Activated CD4-positive, alpha-beta memory T cell treated with anti-CD3 and anti-CD28 coated beads, Interleukin-2, amount 10 ng/mL, durations not matched to agents 7 days and 5 days (primary cell): ENCODE measurements at regions not wholly inside any gene's neighbourhood (a gene's known extent, or its start where the extent isn't known, plus 50 kb on each side); places are given as distances from the start of the nearest gene placed in this dataset.

Experiments used
- CTCF ChIA-PET: fragments of 350-600 bp; sonication (Branson Sonifier 250); formaldehyde crosslinking; loops from one replicate; lab custom pipeline; 2021; ENCODE audit warnings: antibody characterized with exemption, inconsistent platforms; lab: Charles Lee
- POLR2A ChIA-PET: fragments of 350-600 bp; sonication (Branson Sonifier 250); formaldehyde crosslinking; loops from one replicate; lab custom pipeline; 2021; ENCODE audit warnings: antibody characterized with exemption; lab: Charles Lee
- DNase-seq: peaks from one replicate; pipeline ENCODE4 v3.0.0-alpha.2; 2020
- H3K27ac Mint-ChIP-seq: one replicate; pipeline ENCODE4 v1.8.0; 2021; ENCODE audit warnings: mild to moderate bottlenecking, mixed read lengths
- H3K27me3 Mint-ChIP-seq: one replicate; pipeline ENCODE4 v1.8.0; 2021; ENCODE audit warnings: mixed read lengths
- H3K36me3 Mint-ChIP-seq: one replicate; pipeline ENCODE4 v1.8.0; 2021; ENCODE audit warnings: low read depth, mixed read lengths
- H3K4me1 Mint-ChIP-seq: one replicate; pipeline ENCODE4 v1.8.0; 2021; ENCODE audit warnings: mixed read lengths
- H3K4me3 Mint-ChIP-seq: one replicate; pipeline ENCODE4 v1.8.0; 2021; ENCODE audit warnings: mild to moderate bottlenecking, mixed read lengths
- H3K9me3 Mint-ChIP-seq: one replicate; pipeline ENCODE4 v1.8.0; 2021; ENCODE audit warnings: mixed read lengths

DNA sequence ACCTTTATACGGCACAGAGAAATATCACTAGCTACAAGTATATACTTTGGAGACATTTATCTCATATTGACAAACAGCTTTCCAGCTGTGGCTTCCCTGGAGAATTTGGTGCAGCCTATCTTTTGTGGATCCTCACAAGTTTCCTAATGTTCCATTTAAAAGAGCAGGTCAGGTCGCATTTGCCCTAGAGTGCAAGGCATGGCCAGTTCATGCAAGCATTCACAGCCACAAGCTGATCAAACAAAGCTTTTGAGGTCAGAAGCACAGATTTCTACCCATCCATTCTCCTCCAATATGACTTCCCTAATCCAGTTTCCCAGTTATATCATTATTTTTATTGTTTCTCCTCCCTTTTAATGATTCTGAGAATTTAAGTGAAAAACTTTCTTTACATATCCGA, 1008.4 kb upstream of the AGA start:
- no peaks in the 10 kb centered on the region for H3K4me1 Mint-ChIP-seq
- no peaks in the 10 kb centered on the region for H3K9me3 Mint-ChIP-seq
- ChIA-PET POLR2A (no interaction called here), CTCF (no interaction called here)
- no peaks in the 10 kb centered on the region for H3K36me3 Mint-ChIP-seq
- DNase-seq = no peak
- no peak overlapping the region for H3K27ac Mint-ChIP-seq
- H3K4me3 Mint-ChIP-seq = no peak overlapping the region
- H3K27me3 Mint-ChIP-seq = no peaks in the 10 kb centered on the region

- ChIA-PET POLR2A (no interaction called here), CTCF (no interaction called here)
- H3K4me1 Mint-ChIP-seq = no peaks in the 10 kb centered on the region
- no peak overlapping the region for H3K27ac Mint-ChIP-seq
- no peak for DNase-seq
- H3K36me3 Mint-ChIP-seq = no peaks in the 10 kb centered on the region
- no peak overlapping the region for H3K4me3 Mint-ChIP-seq
- H3K9me3 Mint-ChIP-seq = no peaks in the 10 kb centered on the region
- H3K27me3 Mint-ChIP-seq = no peaks in the 10 kb centered on the region
These were observed 1010.8 kb upstream of the AGA start for GRCh38 chr4:178453057-178453456.

DNA sequence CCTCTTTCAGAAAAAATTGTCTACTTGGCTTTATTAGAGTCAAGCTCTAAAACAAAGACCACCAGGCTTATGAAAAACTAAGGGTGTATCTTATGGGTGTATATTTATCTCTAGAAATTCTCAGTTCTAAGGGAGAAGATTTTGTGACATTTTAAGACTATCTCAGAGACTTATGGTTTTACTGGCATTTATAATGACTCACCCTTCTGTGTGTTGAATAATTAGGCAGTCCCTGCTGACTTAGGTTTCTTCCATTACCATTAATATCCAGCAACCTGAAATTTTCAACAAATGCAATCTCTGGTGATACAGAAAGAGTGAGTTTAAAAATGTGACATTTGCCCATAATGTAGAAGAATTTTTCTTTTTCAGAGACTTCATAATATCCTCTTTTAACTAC, 1015.0 kb upstream of the AGA start:
- Mint-ChIP-seq H3K4me3 (no peak overlapping the region), H3K27me3 (no peaks in the 10 kb centered on the region), H3K36me3 (no peaks in the 10 kb centered on the region), H3K27ac (no peak overlapping the region), H3K9me3 (peaks cover 2% of the 10 kb centered on the region), H3K4me1 (no peaks in the 10 kb centered on the region)
- no peak for DNase-seq
- POLR2A ChIA-PET = no interaction called here
- CTCF ChIA-PET = no interaction called here

- Mint-ChIP-seq H3K9me3 (peaks cover 2% of the 10 kb centered on the region), H3K4me1 (no peaks in the 10 kb centered on the region), H3K36me3 (no peaks in the 10 kb centered on the region), H3K27ac (no peak overlapping the region), H3K27me3 (no peaks in the 10 kb centered on the region), H3K4me3 (no peak overlapping the region)
- ChIA-PET CTCF (no interaction called here), POLR2A (no interaction called here)
- no peak for DNase-seq
These were observed 1020.5 kb upstream of the AGA start for GRCh38 chr4:178462710-178463109.

DNA sequence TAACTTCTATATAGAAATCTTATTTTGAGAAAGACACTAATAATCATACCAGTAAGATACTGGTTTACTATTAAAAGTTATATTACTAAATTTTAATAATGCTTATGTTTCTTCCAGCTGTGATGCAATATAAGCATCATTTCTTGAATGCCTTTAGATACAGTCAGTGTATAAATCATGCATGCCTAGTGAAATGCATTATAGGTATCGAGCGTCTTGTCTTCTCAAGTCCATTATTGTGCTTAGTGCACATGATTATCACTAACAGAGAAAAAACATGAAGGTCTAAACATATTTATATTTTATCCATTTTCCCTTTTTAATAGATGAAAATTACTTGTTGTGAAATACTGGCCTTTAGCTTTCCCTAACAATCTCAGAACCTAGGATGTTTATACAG, 1021.5 kb upstream of the AGA start:
- Mint-ChIP-seq H3K4me3 (no peak overlapping the region), H3K9me3 (peaks cover 6% of the 10 kb centered on the region), H3K27me3 (no peaks in the 10 kb centered on the region), H3K4me1 (no peaks in the 10 kb centered on the region), H3K27ac (no peak overlapping the region), H3K36me3 (no peaks in the 10 kb centered on the region)
- CTCF ChIA-PET = no interaction called here
- POLR2A ChIA-PET = no interaction called here
- no peak for DNase-seq

- Mint-ChIP-seq H3K4me3 (no peak overlapping the region), H3K27me3 (no peaks in the 10 kb centered on the region), H3K36me3 (no peaks in the 10 kb centered on the region), H3K9me3 (peaks cover 7% of the 10 kb centered on the region), H3K27ac (no peak overlapping the region), H3K4me1 (no peaks in the 10 kb centered on the region)
- CTCF ChIA-PET = no interaction called here
- POLR2A ChIA-PET = no interaction called here
- DNase-seq = no peak
These were observed 1029.0 kb upstream of the AGA start for GRCh38 chr4:178470996-178471784.

GRCh38 chr4:178471994-178472393, 1029.8 kb upstream of the AGA start:
- H3K9me3 Mint-ChIP-seq = peaks cover 7% of the 10 kb centered on the region
- H3K36me3 Mint-ChIP-seq = no peaks in the 10 kb centered on the region
- no peak overlapping the region for H3K27ac Mint-ChIP-seq
- H3K4me1 Mint-ChIP-seq = no peaks in the 10 kb centered on the region
- no peak overlapping the region for H3K4me3 Mint-ChIP-seq
- DNase-seq = no peak
- H3K27me3 Mint-ChIP-seq = no peaks in the 10 kb centered on the region
- ChIA-PET POLR2A (no interaction called here), CTCF (no interaction called here)

GRCh38 chr4:178480105-178480504, 1037.9 kb upstream of the AGA start:
- no peak for DNase-seq
- ChIA-PET POLR2A (no interaction called here), CTCF (no interaction called here)
- Mint-ChIP-seq H3K27ac (no peak overlapping the region), H3K9me3 (peaks cover 2% of the 10 kb centered on the region), H3K36me3 (no peaks in the 10 kb centered on the region), H3K27me3 (no peaks in the 10 kb centered on the region), H3K4me1 (no peaks in the 10 kb centered on the region), H3K4me3 (no peak overlapping the region)

GRCh38 chr4:178480881-178481280, 1038.6 kb upstream of the AGA start:
- Mint-ChIP-seq H3K36me3 (no peaks in the 10 kb centered on the region), H3K27me3 (no peaks in the 10 kb centered on the region), H3K4me3 (no peak overlapping the region), H3K27ac (no peak overlapping the region), H3K9me3 (peaks cover 2% of the 10 kb centered on the region), H3K4me1 (no peaks in the 10 kb centered on the region)
- ChIA-PET POLR2A (no interaction called here), CTCF (no interaction called here)
- no peak for DNase-seq

DNA sequence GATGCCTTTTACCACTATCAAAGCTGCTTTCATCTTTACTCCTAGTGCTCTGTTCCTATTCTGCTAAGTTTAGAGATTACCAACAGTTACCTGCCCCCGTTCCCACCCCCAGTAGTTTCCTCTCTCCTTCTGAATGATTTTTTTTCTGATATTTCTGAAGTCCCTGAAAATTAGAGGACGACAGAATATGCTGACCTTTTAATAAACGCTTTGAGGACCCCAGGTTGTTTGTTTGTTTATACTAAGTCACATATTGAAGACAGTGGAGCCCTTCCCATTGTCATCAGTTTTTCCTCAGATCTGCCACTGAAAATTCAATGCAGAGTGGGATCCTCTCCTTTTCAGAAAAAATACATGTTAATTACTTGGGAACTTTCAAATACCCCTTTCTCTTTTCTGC, 1039.3 kb upstream of the AGA start:
- H3K9me3 Mint-ChIP-seq = peaks cover 2% of the 10 kb centered on the region
- H3K36me3 Mint-ChIP-seq = no peaks in the 10 kb centered on the region
- ChIA-PET POLR2A (no interaction called here), CTCF (no interaction called here)
- no peak overlapping the region for H3K27ac Mint-ChIP-seq
- H3K4me1 Mint-ChIP-seq = no peaks in the 10 kb centered on the region
- no peak overlapping the region for H3K4me3 Mint-ChIP-seq
- H3K27me3 Mint-ChIP-seq = no peaks in the 10 kb centered on the region
- DNase-seq = no peak

DNA sequence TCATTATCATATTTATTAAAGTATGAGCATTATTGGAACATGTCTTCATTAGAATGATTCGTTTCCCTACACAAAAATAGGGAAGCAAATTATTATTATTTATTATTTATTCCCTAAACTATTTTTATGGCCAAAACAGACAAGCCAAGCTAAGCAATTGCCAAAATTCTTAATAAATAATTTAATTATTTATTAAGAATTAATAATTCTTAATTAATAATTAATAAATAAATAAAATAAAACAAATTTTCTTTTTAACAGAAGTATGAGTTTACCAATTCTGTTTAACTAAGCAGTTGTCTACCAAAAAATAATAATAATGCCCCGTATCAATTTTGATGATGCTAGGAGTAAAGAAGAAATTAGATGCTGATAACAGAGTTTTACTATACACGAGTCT, 1080.8 kb upstream of the AGA start:
- Mint-ChIP-seq H3K36me3 (no peaks in the 10 kb centered on the region), H3K27me3 (no peaks in the 10 kb centered on the region), H3K4me3 (no peak overlapping the region), H3K4me1 (no peaks in the 10 kb centered on the region), H3K27ac (no peak overlapping the region), H3K9me3 (peaks cover 9% of the 10 kb centered on the region)
- ChIA-PET POLR2A (no interaction called here), CTCF (no interaction called here)
- no peak for DNase-seq

DNA sequence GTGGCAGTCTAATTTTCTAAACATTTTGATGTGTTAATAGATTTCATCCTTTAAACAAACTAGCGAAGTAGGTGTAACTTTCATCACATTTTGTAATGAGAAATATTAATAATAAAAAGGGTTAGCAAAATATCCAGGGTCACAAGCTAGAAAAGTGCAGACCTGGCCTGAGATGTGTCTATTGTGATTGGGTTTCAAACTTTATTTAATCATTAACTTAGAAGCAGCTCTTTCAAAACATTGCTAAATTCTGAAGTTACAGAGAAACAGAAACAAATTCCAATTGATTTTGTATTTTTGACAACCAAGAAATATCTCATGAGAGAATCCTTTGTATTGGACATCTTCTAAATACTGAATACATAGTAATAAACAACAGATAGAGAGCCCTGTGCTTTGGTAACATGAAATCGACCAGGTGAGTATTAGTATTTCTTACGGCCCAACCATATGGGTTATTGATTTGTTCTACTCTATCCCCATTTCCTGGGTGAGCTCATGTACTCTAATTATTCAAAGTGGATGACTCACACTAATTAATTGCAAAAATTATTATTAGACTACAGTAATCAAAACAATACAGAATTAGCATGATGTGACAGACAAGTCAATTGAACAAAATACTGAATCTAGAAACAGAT, 1093.8 kb upstream of the AGA start:
- Mint-ChIP-seq H3K36me3 (no peaks in the 10 kb centered on the region), H3K27me3 (no peaks in the 10 kb centered on the region), H3K4me3 (no peak overlapping the region), H3K4me1 (no peaks in the 10 kb centered on the region), H3K27ac (no peak overlapping the region), H3K9me3 (peaks cover 11% of the 10 kb centered on the region)
- no peak for DNase-seq
- ChIA-PET CTCF (no interaction called here), POLR2A (no interaction called here)

DNA sequence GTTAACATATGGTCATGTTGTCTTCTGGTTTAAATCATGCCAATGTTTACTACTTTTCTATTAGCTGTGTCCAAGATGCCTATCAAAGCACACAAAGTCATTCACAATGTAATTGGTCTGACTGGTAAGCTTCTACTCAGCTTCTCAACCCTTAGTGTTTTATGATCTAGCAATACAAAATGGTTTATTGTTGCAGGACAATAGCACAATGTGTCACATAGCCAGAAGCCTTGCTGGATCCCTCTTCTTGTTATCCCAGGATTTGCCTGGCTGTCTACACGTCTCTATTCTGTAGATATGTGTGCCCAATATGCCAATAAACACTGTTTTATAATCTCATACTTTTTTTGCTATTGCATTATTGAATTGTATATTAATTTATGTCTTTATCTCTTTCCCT, 1111.0 kb upstream of the AGA start:
- Mint-ChIP-seq H3K4me1 (no peaks in the 10 kb centered on the region), H3K36me3 (no peaks in the 10 kb centered on the region), H3K4me3 (no peak overlapping the region), H3K27me3 (no peaks in the 10 kb centered on the region), H3K27ac (no peak overlapping the region), H3K9me3 (no peaks in the 10 kb centered on the region)
- ChIA-PET POLR2A (no interaction called here), CTCF (no interaction called here)
- DNase-seq = no peak

- CTCF ChIA-PET = no interaction called here
- no peak overlapping the region for H3K27ac Mint-ChIP-seq
These were observed 1112.1 kb upstream of the AGA start for GRCh38 chr4:178554352-178554751.

More at GRCh38 chr4:178554352-178554751, 1112.1 kb upstream of the AGA start:
- no peaks in the 10 kb centered on the region for H3K36me3 Mint-ChIP-seq
- H3K27me3 Mint-ChIP-seq = no peaks in the 10 kb centered on the region
- H3K4me3 Mint-ChIP-seq = no peak overlapping the region
- POLR2A ChIA-PET = no interaction called here
- H3K9me3 Mint-ChIP-seq = no peaks in the 10 kb centered on the region
- DNase-seq = no peak
- no peaks in the 10 kb centered on the region for H3K4me1 Mint-ChIP-seq
